ENCODE measurements at regions not wholly inside any gene's neighbourhood (a gene's known extent, or its start where the extent isn't known, plus 50 kb on each side); places are given as distances from the start of the nearest gene placed in this dataset.

- DNase-seq (ENCODE audit: low read depth, low spot score): no peak
- ATAC-seq: no peak
- CTCF ChIA-PET: no interaction called here
- Histone ChIP-seq H3K4me1 (ENCODE audit: control insufficient read depth in 1 of 2, insufficient read depth in 2 of 2, low read length in 2 of 2) (no peaks in the 10 kb centered on the region), H4K20me1 (ENCODE audit: insufficient read depth) (no peaks in the 10 kb centered on the region), H3K79me2 (ENCODE audit: insufficient read depth, low read length) (no peaks in the 10 kb centered on the region), H3K27me3 (ENCODE audit: insufficient read depth, low read length) (no peaks in the 10 kb centered on the region), H3K9me2 (ENCODE audit: insufficient read depth) (no peaks in the 10 kb centered on the region), H3K4me2 (ENCODE audit: low read length) (no peak overlapping the region), H3K36me3 (ENCODE audit: control insufficient read depth in 1 of 2, insufficient read depth in 2 of 2, low read length in 2 of 2) (no peaks in the 10 kb centered on the region), H2AFZ (ENCODE audit: low read depth, low read length, poor library complexity, severe bottlenecking) (no peak overlapping the region), H3K4me3 (replicated peaks in 1 of 2; ENCODE audit: low read depth in 1 of 2, low read length in 2 of 2) (no peak overlapping the region), H3K27ac (ENCODE audit: low read depth, low read length) (no peak overlapping the region), H3K9me3 (ENCODE audit: control insufficient read depth in 1 of 2, insufficient read depth in 1 of 2, low read depth in 1 of 2, low read length in 2 of 2) (no peaks in the 10 kb centered on the region), H3K9ac (ENCODE audit: low read length) (no peak overlapping the region)
- no peak for TF ChIP-seq EZH2phosphoT487 (IDR thresholded peaks at IDR 0.05; ENCODE audit: borderline replicate concordance)
- no peak for TF ChIP-seq MAX (IDR thresholded peaks at IDR 0.05)
- TF ChIP-seq YY1 (IDR thresholded peaks at IDR 0.05; ENCODE audit: extremely low read depth, insufficient replicate concordance, low read depth, low read length): no peak
- no peak for TF ChIP-seq JUND (IDR thresholded peaks at IDR 0.05)
- no peak for TF ChIP-seq SP1 (IDR thresholded peaks at IDR 0.05; ENCODE audit: low read depth)
- TF ChIP-seq RAD21 (IDR thresholded peaks at IDR 0.05; ENCODE audit: low read depth): no peak
- TF ChIP-seq CBX3 (IDR thresholded peaks at IDR 0.05; ENCODE audit: low read depth): no peak
- no peak for TF ChIP-seq ZFX (IDR thresholded peaks at IDR 0.05)
- TF ChIP-seq SRF (IDR thresholded peaks at IDR 0.05; ENCODE audit: low read depth): no peak
- TF ChIP-seq ATF3 (IDR thresholded peaks at IDR 0.05): no peak
- no peak for TF ChIP-seq POLR2AphosphoS5 (IDR thresholded peaks at IDR 0.05; ENCODE audit: low read depth, low read length)
- no peak for TF ChIP-seq EGR1 (IDR thresholded peaks at IDR 0.05; ENCODE audit: low read depth)
- no peak for TF ChIP-seq CEBPB (IDR thresholded peaks at IDR 0.05; ENCODE audit: low read depth)
- BruUV-seq (replicated peaks): no TSS peak
- RAD21 ChIA-PET (ENCODE audit: low non-redundant PET in 1 of 2, low total read pairs in 2 of 2, uncharacterized antibody in 2 of 2, unreplicated experiment in 2 of 2): no interaction called here
- intact Hi-C loops (cut with micrococcal nuclease): no loop called here
- POLR2A ChIA-PET: no interaction called here
These were observed 127.5 kb upstream of the ANXA10 start for GRCh38 chr4:167964766-167965373.

GRCh38 chr4:167966143-167966542, 126.2 kb upstream of the ANXA10 start:
- no peaks in the 10 kb centered on the region for H4K20me1 ChIP-seq (ENCODE audit: insufficient read depth)
- intact Hi-C loops (cut with micrococcal nuclease): no loop called here
- BruUV-seq (replicated peaks): no TSS peak
- H3K9ac ChIP-seq (ENCODE audit: low read length): no peak overlapping the region
- POLR2A ChIA-PET: no interaction called here
- no peak overlapping the region for H2AFZ ChIP-seq (ENCODE audit: low read depth, low read length, poor library complexity, severe bottlenecking)
- H3K4me3 ChIP-seq (replicated peaks in 1 of 2; ENCODE audit: low read depth in 1 of 2, low read length in 2 of 2): no peak overlapping the region
- no peaks in the 10 kb centered on the region for H3K79me2 ChIP-seq (ENCODE audit: insufficient read depth, low read length)
- no peak for DNase-seq (ENCODE audit: low read depth, low spot score)
- ATAC-seq: no peak
- TF ChIP-seq FOSL1 (IDR thresholded peaks at IDR 0.05; ENCODE audit: low read depth) (no peak), ZFX (IDR thresholded peaks at IDR 0.05) (no peak), EZH2phosphoT487 (IDR thresholded peaks at IDR 0.05; ENCODE audit: borderline replicate concordance) (no peak)
- no peaks in the 10 kb centered on the region for H3K4me1 ChIP-seq (ENCODE audit: control insufficient read depth in 1 of 2, insufficient read depth in 2 of 2, low read length in 2 of 2)
- RAD21 ChIA-PET (ENCODE audit: low non-redundant PET in 1 of 2, low total read pairs in 2 of 2, uncharacterized antibody in 2 of 2, unreplicated experiment in 2 of 2): no interaction called here
- no peaks in the 10 kb centered on the region for H3K9me2 ChIP-seq (ENCODE audit: insufficient read depth)
- no peak overlapping the region for H3K27ac ChIP-seq (ENCODE audit: low read depth, low read length)
- no peaks in the 10 kb centered on the region for H3K9me3 ChIP-seq (ENCODE audit: control insufficient read depth in 1 of 2, insufficient read depth in 1 of 2, low read depth in 1 of 2, low read length in 2 of 2)
- CTCF ChIA-PET: no interaction called here
- H3K4me2 ChIP-seq (ENCODE audit: low read length): no peak overlapping the region
- H3K27me3 ChIP-seq (ENCODE audit: insufficient read depth, low read length): no peaks in the 10 kb centered on the region
- H3K36me3 ChIP-seq (ENCODE audit: control insufficient read depth in 1 of 2, insufficient read depth in 2 of 2, low read length in 2 of 2): no peaks in the 10 kb centered on the region

Measured in HCT116 (cell line).